Brain microvascular endothelial cell (primary cell): ENCODE measurements at regions not wholly inside any gene's neighbourhood (a gene's known extent, or its start where the extent isn't known, plus 50 kb on each side); places are given as distances from the start of the nearest gene placed in this dataset.

ENCODE experiments used
- DNase-seq: peaks from one replicate; pipeline ENCODE4 v3.0.0-alpha.2; 2020
- H3K27ac ChIP-seq: fragments of 250-450 bp; sonication (Bioruptor Pico); 2 replicates; pipeline ENCODE4 v1.5.1; 2020; ENCODE audit warnings: mild to moderate bottlenecking, moderate library complexity
- H3K27me3 ChIP-seq: fragments of 250-450 bp; sonication (Bioruptor Pico); replicated peaks from 2 replicates; pipeline ENCODE4 v1.5.1; 2020; ENCODE audit warnings: mild to moderate bottlenecking
- H3K36me3 ChIP-seq: fragments of 250-450 bp; sonication (Bioruptor Pico); replicated peaks from 2 replicates; pipeline ENCODE4 v1.5.1; 2020; ENCODE audit warnings: mild to moderate bottlenecking
- H3K4me3 ChIP-seq: 2 replicates; pipeline ENCODE4 v1.5.1; 2011; ENCODE audit warnings: low read depth, mild to moderate bottlenecking, control low read depth, low read length, moderate library complexity
- in situ Hi-C: cut with HindIII; loops from 2 replicates; pipeline ENCODE4 v1.10.0; 2017; ENCODE audit warnings: low sequenced_read_pairs, low pct_ligation_motif_present
- TF ChIP-seq, protein P1 (sequence below): IDR thresholded peaks from 2 replicates; pipeline ENCODE4 v1.5.1; 2011; ENCODE audit warnings: low read depth, mild to moderate bottlenecking, moderate library complexity, low read length, control low read depth, inconsistent platforms; ENCODE audit errors: missing control alignments

DNA sequence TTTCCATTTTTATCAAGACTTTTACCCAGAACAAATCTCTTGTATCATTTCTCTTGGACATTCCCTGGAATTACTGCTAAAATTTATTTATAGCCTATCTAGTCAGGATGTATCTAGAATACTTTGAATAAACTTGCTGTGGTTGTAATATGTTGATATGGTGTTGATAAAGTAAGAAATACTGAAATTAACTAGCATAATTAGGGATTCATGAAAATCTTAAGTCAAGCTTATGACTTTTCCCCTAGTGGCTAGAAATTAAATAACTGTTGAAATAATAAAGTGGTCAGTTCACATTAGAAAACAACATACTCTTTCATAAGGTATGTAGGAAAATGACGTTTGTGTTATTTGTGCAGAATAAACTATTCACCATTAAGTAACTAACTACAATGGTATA, 73.1 kb upstream of the ANKRD50 start:
- Histone ChIP-seq H3K27ac (no peak overlapping the region), H3K4me3 (no peak overlapping the region), H3K27me3 (no peaks in the 10 kb centered on the region), H3K36me3 (no peaks in the 10 kb centered on the region)
- DNase-seq: no peak
- TF ChIP-seq, protein P1, sequence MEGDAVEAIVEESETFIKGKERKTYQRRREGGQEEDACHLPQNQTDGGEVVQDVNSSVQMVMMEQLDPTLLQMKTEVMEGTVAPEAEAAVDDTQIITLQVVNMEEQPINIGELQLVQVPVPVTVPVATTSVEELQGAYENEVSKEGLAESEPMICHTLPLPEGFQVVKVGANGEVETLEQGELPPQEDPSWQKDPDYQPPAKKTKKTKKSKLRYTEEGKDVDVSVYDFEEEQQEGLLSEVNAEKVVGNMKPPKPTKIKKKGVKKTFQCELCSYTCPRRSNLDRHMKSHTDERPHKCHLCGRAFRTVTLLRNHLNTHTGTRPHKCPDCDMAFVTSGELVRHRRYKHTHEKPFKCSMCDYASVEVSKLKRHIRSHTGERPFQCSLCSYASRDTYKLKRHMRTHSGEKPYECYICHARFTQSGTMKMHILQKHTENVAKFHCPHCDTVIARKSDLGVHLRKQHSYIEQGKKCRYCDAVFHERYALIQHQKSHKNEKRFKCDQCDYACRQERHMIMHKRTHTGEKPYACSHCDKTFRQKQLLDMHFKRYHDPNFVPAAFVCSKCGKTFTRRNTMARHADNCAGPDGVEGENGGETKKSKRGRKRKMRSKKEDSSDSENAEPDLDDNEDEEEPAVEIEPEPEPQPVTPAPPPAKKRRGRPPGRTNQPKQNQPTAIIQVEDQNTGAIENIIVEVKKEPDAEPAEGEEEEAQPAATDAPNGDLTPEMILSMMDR: peak; percentile 17
- in situ Hi-C loops: no loop called here

DNA sequence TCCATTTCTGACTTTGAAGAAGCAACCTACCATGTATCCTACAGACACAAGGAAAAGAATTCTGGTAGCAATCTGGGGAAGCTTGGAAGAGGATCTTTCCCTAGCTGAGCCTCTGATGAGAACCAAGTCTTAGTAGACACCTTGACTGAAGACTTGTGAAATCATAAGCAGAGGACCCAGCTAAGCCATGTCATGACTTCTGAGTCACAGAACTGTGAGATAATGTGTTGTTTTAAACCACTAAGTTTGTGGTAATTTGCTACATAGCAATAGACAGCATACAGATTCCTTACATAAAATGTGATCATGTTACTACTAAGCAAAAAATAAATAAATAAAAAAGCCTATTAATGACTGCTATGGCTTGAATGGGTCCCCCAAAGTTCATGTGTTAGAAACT, 71.3 kb upstream of the ANKRD50 start:
- Histone ChIP-seq H3K27me3 (no peaks in the 10 kb centered on the region), H3K4me3 (no peak overlapping the region), H3K27ac (no peak overlapping the region), H3K36me3 (no peaks in the 10 kb centered on the region)
- in situ Hi-C loops: no loop called here
- DNase-seq: peak; percentile 70
- TF ChIP-seq, protein P1: no peak

DNA sequence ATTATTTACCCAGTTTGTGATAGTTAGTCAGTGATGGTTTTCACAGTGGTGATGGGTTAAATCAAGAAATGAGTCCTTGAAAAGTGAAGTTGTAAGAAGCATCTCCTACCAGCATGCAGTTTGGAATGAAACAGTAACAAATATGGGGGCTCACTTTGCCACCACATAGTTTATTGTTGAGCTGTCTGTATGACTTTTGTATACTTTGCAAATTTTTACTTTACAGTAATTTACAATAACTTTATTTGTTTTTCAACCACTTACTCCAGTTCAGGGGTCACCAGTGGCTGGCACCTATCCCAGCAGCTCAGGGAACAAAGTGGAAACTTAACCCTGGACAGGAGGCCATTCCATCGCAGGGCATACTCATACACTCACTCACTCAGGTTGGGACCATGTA, 64.5 kb upstream of the ANKRD50 start:
- TF ChIP-seq, protein P1: no peak
- H3K27ac ChIP-seq: no peak overlapping the region
- no peak for DNase-seq
- no peaks in the 10 kb centered on the region for H3K36me3 ChIP-seq
- in situ Hi-C loops: no loop called here
- no peaks in the 10 kb centered on the region for H3K27me3 ChIP-seq
- no peak overlapping the region for H3K4me3 ChIP-seq

DNA sequence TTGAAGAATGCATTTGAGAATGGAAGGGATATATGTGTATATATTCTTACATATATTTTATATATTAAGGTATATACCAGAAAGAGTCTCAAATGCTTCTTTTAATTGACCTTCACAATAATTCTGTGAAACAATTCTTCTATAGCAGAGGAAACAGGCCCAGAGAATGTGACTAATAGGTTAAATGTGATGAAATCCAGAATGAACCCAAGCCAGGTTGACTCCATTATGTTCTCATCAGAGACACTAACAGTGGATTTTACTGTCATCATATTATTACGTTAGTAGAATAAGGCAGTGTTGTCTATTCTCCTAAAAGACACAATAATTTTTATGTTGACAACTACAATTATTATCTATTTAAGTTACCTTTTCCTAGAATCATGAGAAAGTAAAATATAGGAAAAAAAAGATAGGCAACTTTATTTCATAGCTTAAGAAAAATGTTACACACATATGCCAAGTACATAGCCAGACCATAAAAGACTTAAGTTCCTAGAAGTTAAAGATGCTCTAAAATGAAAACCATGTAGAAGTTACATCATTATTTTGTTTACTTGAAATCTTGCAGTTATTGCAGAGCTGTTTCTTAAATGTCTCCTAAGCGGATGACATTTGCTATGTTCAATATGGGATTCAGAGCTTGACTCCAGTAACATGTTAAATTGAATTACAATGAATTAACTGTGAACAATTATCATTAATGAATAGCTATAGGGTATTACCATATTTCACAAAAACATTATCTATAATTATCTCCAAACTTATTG, 56.2 kb upstream of the ANKRD50 start:
- DNase-seq: no peak
- H3K4me3 ChIP-seq: no peak overlapping the region
- no peaks in the 10 kb centered on the region for H3K27me3 ChIP-seq
- in situ Hi-C loops: no loop called here
- no peak overlapping the region for H3K27ac ChIP-seq
- TF ChIP-seq, protein P1: no peak
- H3K36me3 ChIP-seq: no peaks in the 10 kb centered on the region

DNA sequence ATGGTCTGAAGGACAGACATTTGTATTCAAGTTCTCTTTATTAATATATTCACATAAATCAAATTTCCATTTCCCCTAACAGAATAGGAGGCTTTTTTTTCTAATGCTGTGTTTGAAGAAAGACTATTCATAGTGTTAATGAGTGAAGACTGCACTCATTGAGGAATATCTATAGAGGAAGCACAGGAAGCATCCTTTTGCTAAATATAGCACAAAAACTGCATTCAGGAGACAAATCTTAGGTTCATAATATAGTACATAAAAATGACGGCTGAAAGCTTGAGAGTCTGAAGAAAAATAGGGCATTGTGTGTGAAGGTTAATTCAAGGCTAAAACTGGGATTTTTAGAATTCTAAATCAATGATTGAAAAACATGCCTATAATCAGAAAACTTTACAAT, 50.4 kb upstream of the ANKRD50 start:
- no peak overlapping the region for H3K27ac ChIP-seq
- H3K27me3 ChIP-seq: no peaks in the 10 kb centered on the region
- no peaks in the 10 kb centered on the region for H3K36me3 ChIP-seq
- DNase-seq: no peak
- TF ChIP-seq, protein P1: no peak
- in situ Hi-C loops: no loop called here
- no peak overlapping the region for H3K4me3 ChIP-seq
